Fibroblast of lung (primary cell): ENCODE measurements at regions not wholly inside any gene's neighbourhood (a gene's known extent, or its start where the extent isn't known, plus 50 kb on each side); places are given as distances from the start of the nearest gene placed in this dataset.
A peak's percentile ranks its signal among the peaks of the same experiment; 100 is the strongest.

ENCODE experiments used
- DNase-seq, 2 donors: peaks; one replicate each; pipeline versions ENCODE4 v3.0.0 to v3.0.0-alpha.2; 2010; ENCODE audit warnings: low read depth in 2 of 2
- H2AFZ ChIP-seq: 2 replicates; pipeline ENCODE4 v1.5.1; 2012; ENCODE audit warnings: low read length, control low read depth, inconsistent platforms
- H3K27ac ChIP-seq: 2 replicates; pipeline ENCODE4 v1.5.1; 2011; ENCODE audit warnings: low read length, control low read depth; ENCODE audit not compliant: insufficient read depth
- H3K27me3 ChIP-seq: 2 replicates; pipeline ENCODE4 v1.5.1; 2011; ENCODE audit warnings: mild to moderate bottlenecking, low read length; ENCODE audit not compliant: control insufficient read depth, insufficient read depth
- H3K36me3 ChIP-seq: 2 replicates; pipeline ENCODE4 v1.5.1; 2011; ENCODE audit warnings: low read length; ENCODE audit not compliant: control insufficient read depth, insufficient read depth
- H3K4me1 ChIP-seq: 2 replicates; pipeline ENCODE4 v1.5.1; 2011; ENCODE audit warnings: low read length; ENCODE audit not compliant: control insufficient read depth, insufficient read depth; ENCODE audit errors: extremely low read depth
- H3K4me2 ChIP-seq: 2 replicates; pipeline ENCODE4 v1.5.1; 2011; ENCODE audit warnings: low read length, control low read depth; ENCODE audit not compliant: insufficient read depth; ENCODE audit errors: extremely low read depth
- H3K4me3 ChIP-seq, 4 experiments: fragments of 200-600 bp in 1 of 4; sonication (generic) in 1 of 4; replicated peaks in 1 of 4; 2 replicates each; pipeline ENCODE4 v1.5.1; 2011 to 2016; ENCODE audit warnings: low read length in 4 of 4, low read depth in 3 of 4, mild to moderate bottlenecking in 3 of 4, control low read depth in 2 of 4, inconsistent platforms in 1 of 4, mixed read lengths in 1 of 4; ENCODE audit not compliant: insufficient read depth in 1 of 4; ENCODE audit errors: control extremely low read depth in 1 of 4
- H3K79me2 ChIP-seq: 2 replicates; pipeline ENCODE4 v1.5.1; 2012; ENCODE audit warnings: mild to moderate bottlenecking, low read length, inconsistent platforms; ENCODE audit not compliant: control insufficient read depth, insufficient read depth
- H3K9ac ChIP-seq: 2 replicates; pipeline ENCODE4 v1.5.1; 2011; ENCODE audit warnings: mild to moderate bottlenecking, low read length, control low read depth; ENCODE audit not compliant: insufficient read depth
- H3K9me3 ChIP-seq: 2 replicates; pipeline ENCODE4 v1.5.1; 2012; ENCODE audit warnings: low read depth, low read length; ENCODE audit not compliant: control insufficient read depth, insufficient read depth
- H4K20me1 ChIP-seq: 2 replicates; pipeline ENCODE4 v1.5.1; 2011; ENCODE audit warnings: low read length; ENCODE audit not compliant: control insufficient read depth, insufficient read depth; ENCODE audit errors: extremely low read depth
- EZH2 ChIP-seq: IDR thresholded peaks from 2 replicates; pipeline ENCODE4 v1.5.1; 2012; ENCODE audit warnings: low read length, control low read depth, mild to moderate bottlenecking; ENCODE audit errors: missing control alignments
- TF ChIP-seq, protein P1 (sequence below), 2 donors: IDR thresholded peaks in 1 of 2; conservative IDR thresholded peaks in 1 of 2; 1 replicate in 1 of 2; 2 replicates in 1 of 2; pipeline ENCODE4 v1.5.1; 2011 to 2012; ENCODE audit warnings: low read length in 2 of 2, control low read depth in 1 of 2, inconsistent platforms in 1 of 2, low read depth in 1 of 2, mild to moderate bottlenecking in 1 of 2

DNA sequence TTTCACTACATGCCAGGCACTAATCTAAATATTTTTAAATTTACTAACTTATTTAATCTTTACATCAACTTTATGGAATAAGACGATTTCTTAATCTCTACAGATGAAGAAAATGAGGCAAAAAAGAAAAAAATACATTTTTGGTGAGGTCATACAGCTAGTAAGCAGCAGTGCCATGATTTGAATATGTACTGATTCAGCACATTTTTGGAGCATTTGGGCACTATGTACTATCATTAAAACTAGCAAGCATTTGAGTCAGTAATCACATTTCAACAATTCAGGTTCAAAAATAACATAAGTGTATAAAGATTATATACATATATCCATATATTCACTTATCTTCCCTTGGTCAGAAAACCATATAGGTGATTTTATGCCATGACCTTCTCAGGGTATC is 124.4 kb upstream of the TMTC1 start:
- no peaks in the 10 kb centered on the region for H3K79me2 ChIP-seq
- no peak overlapping the region for H3K27ac ChIP-seq
- no peaks in the 10 kb centered on the region for H3K4me1 ChIP-seq
- H3K36me3 ChIP-seq, result no peaks in the 10 kb centered on the region
- H3K9ac ChIP-seq, result no peak overlapping the region
- no peak overlapping the region for H3K4me2 ChIP-seq
- no peak overlapping the region for H2AFZ ChIP-seq
- no peak overlapping the region for H3K4me3 ChIP-seq
- no peaks in the 10 kb centered on the region for H3K9me3 ChIP-seq
- no peaks in the 10 kb centered on the region for H4K20me1 ChIP-seq
- no peak for TF ChIP-seq EZH2
- TF ChIP-seq, protein P1, sequence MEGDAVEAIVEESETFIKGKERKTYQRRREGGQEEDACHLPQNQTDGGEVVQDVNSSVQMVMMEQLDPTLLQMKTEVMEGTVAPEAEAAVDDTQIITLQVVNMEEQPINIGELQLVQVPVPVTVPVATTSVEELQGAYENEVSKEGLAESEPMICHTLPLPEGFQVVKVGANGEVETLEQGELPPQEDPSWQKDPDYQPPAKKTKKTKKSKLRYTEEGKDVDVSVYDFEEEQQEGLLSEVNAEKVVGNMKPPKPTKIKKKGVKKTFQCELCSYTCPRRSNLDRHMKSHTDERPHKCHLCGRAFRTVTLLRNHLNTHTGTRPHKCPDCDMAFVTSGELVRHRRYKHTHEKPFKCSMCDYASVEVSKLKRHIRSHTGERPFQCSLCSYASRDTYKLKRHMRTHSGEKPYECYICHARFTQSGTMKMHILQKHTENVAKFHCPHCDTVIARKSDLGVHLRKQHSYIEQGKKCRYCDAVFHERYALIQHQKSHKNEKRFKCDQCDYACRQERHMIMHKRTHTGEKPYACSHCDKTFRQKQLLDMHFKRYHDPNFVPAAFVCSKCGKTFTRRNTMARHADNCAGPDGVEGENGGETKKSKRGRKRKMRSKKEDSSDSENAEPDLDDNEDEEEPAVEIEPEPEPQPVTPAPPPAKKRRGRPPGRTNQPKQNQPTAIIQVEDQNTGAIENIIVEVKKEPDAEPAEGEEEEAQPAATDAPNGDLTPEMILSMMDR (conservative IDR thresholded peaks at IDR 0.05 in 1 of 2, IDR thresholded peaks at IDR 0.05 in 1 of 2; ENCODE audit: low read depth in 1 of 2, low read length in 2 of 2), result no peak
- no peaks in the 10 kb centered on the region for H3K27me3 ChIP-seq
- no peak for DNase-seq

DNA sequence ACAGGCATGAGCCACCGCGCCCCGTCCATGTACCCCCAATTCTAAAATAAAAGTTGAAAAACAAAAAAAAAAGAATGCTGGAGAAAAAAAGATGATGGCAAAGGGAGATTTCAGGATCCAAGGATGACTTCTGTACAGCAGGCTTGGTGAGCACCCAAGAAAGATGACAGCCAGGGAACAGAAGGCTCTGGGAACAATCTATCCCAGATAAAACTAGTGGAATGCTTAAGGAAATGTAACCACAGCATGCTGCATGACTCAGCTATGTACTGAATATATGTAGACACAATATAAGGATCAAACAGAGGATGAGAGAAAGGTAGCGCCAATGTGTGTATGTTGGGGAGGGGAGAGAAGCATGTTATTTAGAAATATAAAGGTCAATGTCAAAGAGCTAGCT is 123.7 kb upstream of the TMTC1 start:
- Histone ChIP-seq H3K4me2 (no peak overlapping the region), H3K27me3 (no peaks in the 10 kb centered on the region), H3K4me3 (no peak overlapping the region), H2AFZ (no peak overlapping the region), H3K9me3 (no peaks in the 10 kb centered on the region), H3K4me1 (no peaks in the 10 kb centered on the region), H3K27ac (no peak overlapping the region), H3K9ac (no peak overlapping the region), H3K79me2 (no peaks in the 10 kb centered on the region), H4K20me1 (no peaks in the 10 kb centered on the region), H3K36me3 (no peaks in the 10 kb centered on the region)
- peak; percentile 15 to 36 for DNase-seq
- TF ChIP-seq EZH2, result no peak
- TF ChIP-seq, protein P1 (conservative IDR thresholded peaks at IDR 0.05 in 1 of 2, IDR thresholded peaks at IDR 0.05 in 1 of 2; ENCODE audit: low read depth in 1 of 2, low read length in 2 of 2), result no peak

GRCh38 chr12:29902043-29902442 is 118.3 kb upstream of the TMTC1 start:
- no peaks in the 10 kb centered on the region for H4K20me1 ChIP-seq
- no peak overlapping the region for H2AFZ ChIP-seq
- H3K79me2 ChIP-seq, result no peaks in the 10 kb centered on the region
- H3K9me3 ChIP-seq, result no peaks in the 10 kb centered on the region
- H3K4me2 ChIP-seq, result no peak overlapping the region
- H3K4me3 ChIP-seq, result no peak overlapping the region
- no peak overlapping the region for H3K27ac ChIP-seq
- DNase-seq, result no peak
- no peak for TF ChIP-seq EZH2
- TF ChIP-seq, protein P1 (conservative IDR thresholded peaks at IDR 0.05 in 1 of 2, IDR thresholded peaks at IDR 0.05 in 1 of 2; ENCODE audit: low read depth in 1 of 2, low read length in 2 of 2), result no peak
- H3K4me1 ChIP-seq, result no peaks in the 10 kb centered on the region
- H3K36me3 ChIP-seq, result no peaks in the 10 kb centered on the region
- H3K9ac ChIP-seq, result no peak overlapping the region
- no peaks in the 10 kb centered on the region for H3K27me3 ChIP-seq
